ENCODE measurements at regions not wholly inside any gene's neighbourhood (a gene's known extent, or its start where the extent isn't known, plus 50 kb on each side); places are given as distances from the start of the nearest gene placed in this dataset.

DNA sequence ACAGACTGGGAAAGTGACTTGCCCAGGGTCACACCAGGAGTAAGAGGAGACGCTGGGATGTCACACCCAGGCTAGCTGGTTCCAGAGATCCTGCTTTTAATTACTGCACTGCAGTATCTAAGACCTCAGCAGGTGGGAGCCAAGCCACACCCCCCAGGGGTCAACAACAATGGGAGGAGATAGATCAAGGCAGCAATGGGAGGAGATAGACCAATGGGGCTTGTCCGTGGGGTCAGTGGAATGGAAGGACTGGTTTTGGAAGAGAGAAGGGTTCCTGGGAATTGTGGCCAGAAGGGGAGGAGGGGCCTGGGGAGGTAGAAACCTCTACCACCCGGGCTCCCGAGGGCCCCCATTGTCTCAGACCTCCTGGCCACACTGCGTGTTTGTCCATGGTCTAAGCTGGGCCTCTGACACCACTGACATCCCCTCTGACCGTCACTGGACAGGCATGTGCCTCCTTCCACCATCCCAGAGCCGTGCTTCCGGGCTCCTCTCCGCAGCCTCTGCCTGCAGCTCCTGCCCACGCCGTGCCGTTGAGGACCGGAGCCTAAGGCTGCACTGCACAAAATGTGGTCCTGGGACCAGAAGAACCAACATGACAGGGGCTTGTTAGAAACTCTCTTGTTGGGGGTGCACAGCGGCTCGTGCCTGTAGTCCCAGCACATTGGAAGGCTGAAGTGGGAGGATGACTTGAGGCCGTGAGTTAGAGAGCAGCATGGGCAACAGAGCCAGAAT lies 69.8 kb upstream of the RPH3AL start:
- no peaks in the 10 kb centered on the region for H3K79me2 ChIP-seq (ENCODE audit: insufficient read depth)
- CTCF ChIA-PET = interaction anchor here (2.4 to 4.0 kb wide), 2 partner anchors 10 to 278 kb away, joined by 9 to 25 read pairs; no protein-coding TSS in a partner anchor
- POLR2A ChIA-PET = no interaction called here

More for the DNA sequence above, 69.8 kb upstream of the RPH3AL start:
- Histone ChIP-seq H3K27ac (ENCODE audit: low read depth in 2 of 2, low read length in 1 of 2) (no peak overlapping the region), H3K27me3 (ENCODE audit: insufficient read depth) (no peaks in the 10 kb centered on the region), H3K9me3 (no peaks in the 10 kb centered on the region), H3K4me3 (ENCODE audit: low read depth in 2 of 2, low read length in 1 of 2) (no peak overlapping the region), H3K9ac (no peak overlapping the region), H3K9me2 (no peaks in the 10 kb centered on the region), H4K20me1 (ENCODE audit: insufficient read depth) (no peaks in the 10 kb centered on the region), H3K36me3 (replicated peaks in 1 of 2; ENCODE audit: control insufficient read depth in 1 of 2, insufficient read depth in 2 of 2, low read length in 1 of 2) (no peaks in the 10 kb centered on the region), H3K4me2 (no peak overlapping the region), H2AFZ (ENCODE audit: low read depth) (no peak overlapping the region), H3K4me1 (ENCODE audit: control insufficient read depth in 1 of 2, insufficient read depth in 2 of 2, low read depth in 1 of 2, low read length in 1 of 2) (no peaks in the 10 kb centered on the region), H3F3A (replicated peaks; ENCODE audit: insufficient read depth) (no peaks in the 10 kb centered on the region)
- WGBS (ENCODE audit: low lambda C conversion rate) = 79% methylated on average over 13 of the region's 16 CpGs
- no peak for TF ChIP-seq GATA2 (CRISPR knock-in tag; IDR thresholded peaks at IDR 0.05)
- no peak for TF ChIP-seq CTCF (IDR thresholded peaks at IDR 0.05)
- TF ChIP-seq GABPA (IDR thresholded peaks at IDR 0.05; ENCODE audit: low read depth) = no peak
- TF ChIP-seq SMC3 (IDR thresholded peaks at IDR 0.05; ENCODE audit: low read depth, low read length) = no peak
- no peak for TF ChIP-seq YY1 (IDR thresholded peaks at IDR 0.05; ENCODE audit: low read depth)
- TF ChIP-seq ZBTB33 (IDR thresholded peaks at IDR 0.05; ENCODE audit: borderline replicate concordance, low read depth) = no peak
- no peak for TF ChIP-seq RAD21 (IDR thresholded peaks at IDR 0.05; ENCODE audit: low read length)
- no peak for TF ChIP-seq MAX (IDR thresholded peaks at IDR 0.05; ENCODE audit: low read depth)
- no peak for DNase-seq

All from SK-N-SH (cell line).